ENCODE measurements at regions not wholly inside any gene's neighbourhood (a gene's known extent, or its start where the extent isn't known, plus 50 kb on each side); places are given as distances from the start of the nearest gene placed in this dataset.
A peak's percentile ranks its signal among the peaks of the same experiment; 100 is the strongest.
"Not testable (repeated sequence)": the region's sequence is repeated elsewhere in the genome, so short reads cannot be mapped to it uniquely, and the experiment has no call there.

GRCh38 chr19:21611659-21612402, 106.4 kb downstream of the ZNF429 start:
- no peak for DNase-seq (ENCODE audit: low read depth in 1 of 2, low spot score in 1 of 2)
- in situ Hi-C loops (cut with HindIII; ENCODE audit: low pct_unique_long_range_greater_than_20kb, low sequenced_read_pairs), result no loop called here
- no peak for TF ChIP-seq JUND (IDR thresholded peaks at IDR 0.05; ENCODE audit: low read depth)

GRCh38 chr19:21610787-21611186, 105.4 kb downstream of the ZNF429 start:
- no peak for DNase-seq (ENCODE audit: low read depth in 1 of 2, low spot score in 1 of 2)
- in situ Hi-C loops (cut with HindIII; ENCODE audit: low pct_unique_long_range_greater_than_20kb, low sequenced_read_pairs), result no loop called here
- TF ChIP-seq JUND (IDR thresholded peaks at IDR 0.05; ENCODE audit: low read depth), result no peak

- in situ Hi-C loops (cut with HindIII; ENCODE audit: low pct_unique_long_range_greater_than_20kb, low sequenced_read_pairs), result no loop called here
- no peak for TF ChIP-seq JUND (IDR thresholded peaks at IDR 0.05; ENCODE audit: low read depth)
- no peak for DNase-seq (ENCODE audit: low read depth in 1 of 2, low spot score in 1 of 2)
Measured at GRCh38 chr19:21610341-21610740, 104.9 kb downstream of the ZNF429 start.

GRCh38 chr19:21608571-21608970, 103.2 kb downstream of the ZNF429 start:
- no peak for TF ChIP-seq JUND (IDR thresholded peaks at IDR 0.05; ENCODE audit: low read depth)
- in situ Hi-C loops (cut with HindIII; ENCODE audit: low pct_unique_long_range_greater_than_20kb, low sequenced_read_pairs), result no loop called here
- DNase-seq (ENCODE audit: low read depth in 1 of 2, low spot score in 1 of 2), result peak in 1 of 2 experiments; percentile 41

- DNase-seq (ENCODE audit: low read depth in 1 of 2, low spot score in 1 of 2), result no peak
- in situ Hi-C loops (cut with HindIII; ENCODE audit: low pct_unique_long_range_greater_than_20kb, low sequenced_read_pairs), result no loop called here
- TF ChIP-seq JUND (IDR thresholded peaks at IDR 0.05; ENCODE audit: low read depth), result no peak
Measured at GRCh38 chr19:21607449-21607848, 102.0 kb downstream of the ZNF429 start.

GRCh38 chr19:21607011-21607410, 101.6 kb downstream of the ZNF429 start:
- DNase-seq (ENCODE audit: low read depth in 1 of 2, low spot score in 1 of 2); in situ Hi-C loops (cut with HindIII; ENCODE audit: low pct_unique_long_range_greater_than_20kb, low sequenced_read_pairs): not testable (repeated sequence)

- DNase-seq (ENCODE audit: low read depth in 1 of 2, low spot score in 1 of 2); in situ Hi-C loops (cut with HindIII; ENCODE audit: low pct_unique_long_range_greater_than_20kb, low sequenced_read_pairs): not testable (repeated sequence)
Measured at GRCh38 chr19:21606326-21606725, 100.9 kb downstream of the ZNF429 start.

GRCh38 chr19:21604951-21605476, 99.6 kb downstream of the ZNF429 start:
- no peak for TF ChIP-seq JUND (IDR thresholded peaks at IDR 0.05; ENCODE audit: low read depth)
- DNase-seq (ENCODE audit: low read depth in 1 of 2, low spot score in 1 of 2), result peak in 1 of 2 experiments; percentile 63
- in situ Hi-C loops (cut with HindIII; ENCODE audit: low pct_unique_long_range_greater_than_20kb, low sequenced_read_pairs), result no loop called here

Data from T47D (cell line).